Astrocyte (in vitro differentiated cells and primary cell): ENCODE measurements at regions not wholly inside any gene's neighbourhood (a gene's known extent, or its start where the extent isn't known, plus 50 kb on each side); places are given as distances from the start of the nearest gene placed in this dataset.

Experiments used
- EZH2 ChIP-seq: IDR thresholded peaks from 2 replicates; pipeline ENCODE4 v1.6.1; 2012; ENCODE audit warnings: mild to moderate bottlenecking, low read length, inconsistent platforms; ENCODE audit not compliant: insufficient read depth
- TF ChIP-seq, protein P1 (sequence below): IDR thresholded peaks from 2 replicates; pipeline ENCODE4 v1.5.1; 2011; ENCODE audit warnings: low read depth, mild to moderate bottlenecking, inconsistent platforms, low read length, moderate library complexity; ENCODE audit not compliant: insufficient read depth

DNA sequence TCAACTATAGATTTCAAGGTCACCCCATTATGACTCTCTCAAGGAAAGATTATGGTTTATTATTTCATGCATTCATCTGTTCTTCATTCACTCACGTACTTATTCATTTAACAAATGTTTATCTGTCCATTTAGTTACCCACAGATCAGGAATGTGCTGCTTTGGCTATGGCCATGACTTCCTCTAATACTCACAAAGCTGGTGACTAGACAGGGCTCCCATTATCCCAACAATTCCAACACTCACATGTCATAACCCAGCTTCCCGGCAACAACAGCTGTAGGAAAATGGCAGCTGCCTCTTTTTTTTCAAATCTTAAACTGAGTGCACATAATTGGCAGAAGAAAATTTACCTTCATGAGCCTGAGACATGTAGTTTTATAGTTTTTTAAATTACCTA is 190.8 kb upstream of the CCDC196 start:
- TF ChIP-seq, protein P1, sequence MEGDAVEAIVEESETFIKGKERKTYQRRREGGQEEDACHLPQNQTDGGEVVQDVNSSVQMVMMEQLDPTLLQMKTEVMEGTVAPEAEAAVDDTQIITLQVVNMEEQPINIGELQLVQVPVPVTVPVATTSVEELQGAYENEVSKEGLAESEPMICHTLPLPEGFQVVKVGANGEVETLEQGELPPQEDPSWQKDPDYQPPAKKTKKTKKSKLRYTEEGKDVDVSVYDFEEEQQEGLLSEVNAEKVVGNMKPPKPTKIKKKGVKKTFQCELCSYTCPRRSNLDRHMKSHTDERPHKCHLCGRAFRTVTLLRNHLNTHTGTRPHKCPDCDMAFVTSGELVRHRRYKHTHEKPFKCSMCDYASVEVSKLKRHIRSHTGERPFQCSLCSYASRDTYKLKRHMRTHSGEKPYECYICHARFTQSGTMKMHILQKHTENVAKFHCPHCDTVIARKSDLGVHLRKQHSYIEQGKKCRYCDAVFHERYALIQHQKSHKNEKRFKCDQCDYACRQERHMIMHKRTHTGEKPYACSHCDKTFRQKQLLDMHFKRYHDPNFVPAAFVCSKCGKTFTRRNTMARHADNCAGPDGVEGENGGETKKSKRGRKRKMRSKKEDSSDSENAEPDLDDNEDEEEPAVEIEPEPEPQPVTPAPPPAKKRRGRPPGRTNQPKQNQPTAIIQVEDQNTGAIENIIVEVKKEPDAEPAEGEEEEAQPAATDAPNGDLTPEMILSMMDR = no peak
- TF ChIP-seq EZH2 = no peak
